GM23338 (cell line): ENCODE measurements at regions not wholly inside any gene's neighbourhood (a gene's known extent, or its start where the extent isn't known, plus 50 kb on each side); places are given as distances from the start of the nearest gene placed in this dataset.

Source experiments
- CTCF ChIP-seq, 2 experiments: fragments of 200-600 bp in 1 of 2; sonication (generic) in 1 of 2; conservative IDR thresholded peaks; 2 replicates each; pipeline versions ENCODE4 v1.5.1 to v1.6.1; 2016 to 2017; ENCODE audit warnings: antibody characterized with exemption in 2 of 2, low read depth in 2 of 2, mild to moderate bottlenecking in 2 of 2, moderate library complexity in 1 of 2
- STAT1 ChIP-seq: IDR thresholded peaks from one replicate; pipeline ENCODE4 v1.6.1; 2016; ENCODE audit warnings: antibody characterized with exemption; ENCODE audit not compliant: unreplicated experiment

- no peak for TF ChIP-seq CTCF (conservative IDR thresholded peaks at IDR 0.05; ENCODE audit: low read depth in 2 of 2)
- no peak for TF ChIP-seq STAT1
Observed at GRCh38 chr20:40959325-40960092, 69.1 kb upstream of the TOP1 start.
